ENCODE measurements at regions not wholly inside any gene's neighbourhood (a gene's known extent, or its start where the extent isn't known, plus 50 kb on each side); places are given as distances from the start of the nearest gene placed in this dataset.

DNA sequence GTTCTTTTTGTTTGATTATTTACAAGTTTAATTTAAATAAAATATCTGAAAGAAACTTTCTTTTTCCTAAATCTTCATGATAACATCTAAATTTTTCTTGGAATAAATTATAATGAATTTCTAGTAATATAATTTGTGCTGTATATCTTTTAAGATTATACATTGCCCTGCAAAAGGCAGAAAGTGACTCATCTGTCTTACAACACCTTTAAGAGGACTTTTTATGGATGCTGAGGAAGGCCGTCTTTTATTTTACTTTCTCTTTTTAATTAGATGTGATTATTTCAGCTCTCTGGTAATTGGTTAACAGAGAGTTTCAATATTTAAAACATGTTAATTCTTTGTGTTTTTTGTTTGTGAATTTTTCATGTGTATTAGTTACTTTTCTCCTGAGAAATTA is 598.4 kb downstream of the RPL10L start:
- TF ChIP-seq, protein P1, sequence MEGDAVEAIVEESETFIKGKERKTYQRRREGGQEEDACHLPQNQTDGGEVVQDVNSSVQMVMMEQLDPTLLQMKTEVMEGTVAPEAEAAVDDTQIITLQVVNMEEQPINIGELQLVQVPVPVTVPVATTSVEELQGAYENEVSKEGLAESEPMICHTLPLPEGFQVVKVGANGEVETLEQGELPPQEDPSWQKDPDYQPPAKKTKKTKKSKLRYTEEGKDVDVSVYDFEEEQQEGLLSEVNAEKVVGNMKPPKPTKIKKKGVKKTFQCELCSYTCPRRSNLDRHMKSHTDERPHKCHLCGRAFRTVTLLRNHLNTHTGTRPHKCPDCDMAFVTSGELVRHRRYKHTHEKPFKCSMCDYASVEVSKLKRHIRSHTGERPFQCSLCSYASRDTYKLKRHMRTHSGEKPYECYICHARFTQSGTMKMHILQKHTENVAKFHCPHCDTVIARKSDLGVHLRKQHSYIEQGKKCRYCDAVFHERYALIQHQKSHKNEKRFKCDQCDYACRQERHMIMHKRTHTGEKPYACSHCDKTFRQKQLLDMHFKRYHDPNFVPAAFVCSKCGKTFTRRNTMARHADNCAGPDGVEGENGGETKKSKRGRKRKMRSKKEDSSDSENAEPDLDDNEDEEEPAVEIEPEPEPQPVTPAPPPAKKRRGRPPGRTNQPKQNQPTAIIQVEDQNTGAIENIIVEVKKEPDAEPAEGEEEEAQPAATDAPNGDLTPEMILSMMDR (IDR thresholded peaks at IDR 0.05; ENCODE audit: borderline replicate concordance, insufficient read depth, low read depth, low read length), result no peak
- no peak overlapping the region for H3K4me3 ChIP-seq (ENCODE audit: low read depth, low read length)

DNA sequence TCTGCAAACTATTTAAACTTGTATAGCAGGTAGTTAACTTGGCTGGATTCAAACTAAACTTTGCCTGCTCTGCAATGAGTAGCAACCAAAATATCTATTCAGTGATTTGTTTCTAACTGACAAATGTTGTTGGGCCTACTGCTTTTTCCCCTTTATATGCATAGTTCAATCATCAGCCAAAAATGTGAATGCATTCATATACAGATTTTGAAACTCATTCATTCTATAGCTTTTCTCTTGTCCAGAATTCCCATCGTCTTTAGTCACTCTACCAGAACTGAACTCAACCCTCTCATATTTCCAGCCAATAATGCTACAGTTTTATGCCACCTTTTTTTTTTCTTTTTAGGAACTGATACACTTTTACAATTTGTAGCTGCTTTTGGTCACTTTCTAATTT is 599.8 kb downstream of the RPL10L start:
- TF ChIP-seq, protein P1 (IDR thresholded peaks at IDR 0.05; ENCODE audit: borderline replicate concordance, insufficient read depth, low read depth, low read length), result no peak
- no peak overlapping the region for H3K4me3 ChIP-seq (ENCODE audit: low read depth, low read length)

DNA sequence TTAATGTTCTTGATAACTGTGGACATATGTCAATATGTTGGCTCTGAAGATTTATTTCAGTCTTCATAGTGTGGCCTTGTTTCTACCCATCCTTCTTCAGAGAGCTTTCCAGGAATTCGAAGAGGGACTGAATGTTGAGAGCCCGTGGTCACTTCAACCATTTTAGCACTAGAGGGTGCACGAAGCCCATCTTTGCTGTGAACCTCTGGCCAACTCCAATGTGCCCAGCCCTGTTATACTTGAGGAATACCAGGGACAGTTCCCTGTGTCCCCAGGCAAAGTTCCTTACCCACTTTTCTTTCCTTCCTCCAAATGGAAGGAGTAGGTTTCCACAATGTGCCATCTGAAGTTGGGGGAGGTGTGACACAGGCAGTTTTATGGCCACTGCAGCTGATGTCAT is 603.5 kb downstream of the RPL10L start:
- TF ChIP-seq, protein P1 (IDR thresholded peaks at IDR 0.05; ENCODE audit: borderline replicate concordance, insufficient read depth, low read depth, low read length), result peak; percentile 33; the same call in 1 of the 2 replicates
- H3K4me3 ChIP-seq (ENCODE audit: low read depth, low read length), result no peak overlapping the region

DNA sequence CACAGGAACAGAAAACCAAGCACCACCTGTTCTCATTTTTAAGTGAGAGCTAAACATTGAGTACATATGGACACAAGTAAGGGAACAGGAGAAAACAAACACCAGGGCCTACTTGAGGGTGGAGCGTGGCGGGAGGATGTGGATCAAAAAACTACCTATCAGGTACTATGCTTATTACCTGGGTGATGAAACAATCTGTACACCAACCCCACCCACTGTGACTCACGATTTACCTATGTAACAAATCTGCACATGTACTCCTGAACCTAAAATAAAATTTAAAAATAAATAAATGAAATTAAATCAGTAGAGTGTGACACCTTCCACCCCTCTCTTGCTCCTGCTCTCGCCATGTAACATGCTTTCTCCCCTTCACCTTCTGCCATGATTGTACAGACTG is 615.5 kb downstream of the RPL10L start:
- H3K4me3 ChIP-seq (ENCODE audit: low read depth, low read length), result no peak overlapping the region
- TF ChIP-seq, protein P1 (IDR thresholded peaks at IDR 0.05; ENCODE audit: borderline replicate concordance, insufficient read depth, low read depth, low read length), result no peak

DNA sequence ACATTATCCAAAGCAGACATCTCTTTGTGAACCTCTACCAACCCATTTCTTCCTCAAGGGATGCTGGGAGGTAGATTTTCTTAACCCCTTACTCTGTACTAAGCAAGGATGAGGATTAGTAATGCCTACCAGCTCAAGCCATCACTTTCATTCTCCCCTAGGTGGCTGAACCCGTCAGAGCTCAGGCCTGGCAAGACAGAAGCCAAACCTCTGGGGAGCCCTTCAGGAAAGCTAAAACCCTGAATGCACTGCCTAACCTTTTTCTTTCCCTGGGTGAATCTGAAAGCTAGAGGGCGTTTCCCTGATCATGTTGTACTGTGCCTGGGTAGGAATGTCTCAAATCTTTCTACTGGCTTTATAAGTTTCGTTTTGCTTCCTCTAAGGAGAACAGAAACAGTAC is 617.3 kb downstream of the RPL10L start:
- TF ChIP-seq, protein P1 (IDR thresholded peaks at IDR 0.05; ENCODE audit: borderline replicate concordance, insufficient read depth, low read depth, low read length), result no peak
- H3K4me3 ChIP-seq (ENCODE audit: low read depth, low read length), result no peak overlapping the region

DNA sequence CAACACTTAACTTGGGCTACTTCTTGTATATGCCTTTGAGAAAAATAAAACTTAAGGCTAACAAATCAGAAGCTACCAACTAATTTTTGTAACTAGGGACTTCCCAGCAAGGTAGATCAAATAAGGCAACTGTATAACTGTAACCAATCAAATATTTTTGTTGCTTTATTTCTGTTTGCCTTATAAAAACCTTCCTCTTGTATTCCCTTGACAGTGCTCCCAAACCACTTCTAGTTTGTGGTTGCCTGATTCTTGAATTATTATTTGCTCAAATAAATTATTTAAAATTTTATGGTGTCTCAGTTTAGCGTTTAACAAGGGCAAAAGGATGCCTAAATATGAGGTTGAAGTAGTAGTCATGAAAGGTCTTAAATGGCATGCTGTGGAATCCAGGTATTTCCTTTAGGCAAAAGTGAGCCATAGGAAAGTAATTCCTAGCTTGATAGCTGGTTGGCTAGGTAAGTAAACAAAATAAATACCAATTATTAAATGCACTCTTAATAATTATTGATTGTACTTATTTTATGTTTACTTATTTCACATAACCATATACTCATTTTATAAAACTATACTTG is 632.6 kb downstream of the RPL10L start:
- no peak overlapping the region for H3K4me3 ChIP-seq (ENCODE audit: low read depth, low read length)
- TF ChIP-seq, protein P1 (IDR thresholded peaks at IDR 0.05; ENCODE audit: borderline replicate concordance, insufficient read depth, low read depth, low read length), result no peak

DNA sequence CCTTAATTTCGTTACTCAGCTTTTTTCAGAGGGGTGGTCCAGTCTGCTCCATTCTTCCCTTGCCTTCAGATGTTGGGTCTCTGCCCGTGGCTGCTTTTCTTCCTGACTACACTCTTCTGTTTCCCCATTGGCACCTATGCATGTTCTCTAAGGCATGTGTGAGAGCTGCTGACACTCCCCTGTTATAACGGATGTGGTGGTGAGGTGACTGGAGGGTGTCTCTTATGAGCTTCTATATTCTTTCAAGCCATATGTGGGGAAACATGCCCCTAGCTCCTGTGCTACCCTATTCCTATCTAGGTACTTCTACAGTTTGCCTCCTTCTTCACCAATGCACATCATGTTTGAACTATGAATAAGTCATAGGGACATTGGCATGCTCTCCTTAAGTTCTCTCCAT is 643.2 kb downstream of the RPL10L start:
- H3K4me3 ChIP-seq (ENCODE audit: low read depth, low read length), result no peak overlapping the region
- TF ChIP-seq, protein P1 (IDR thresholded peaks at IDR 0.05; ENCODE audit: borderline replicate concordance, insufficient read depth, low read depth, low read length), result no peak

All from GM12875 (cell line).